ENCODE measurements at regions not wholly inside any gene's neighbourhood (a gene's known extent, or its start where the extent isn't known, plus 50 kb on each side); places are given as distances from the start of the nearest gene placed in this dataset.

DNA sequence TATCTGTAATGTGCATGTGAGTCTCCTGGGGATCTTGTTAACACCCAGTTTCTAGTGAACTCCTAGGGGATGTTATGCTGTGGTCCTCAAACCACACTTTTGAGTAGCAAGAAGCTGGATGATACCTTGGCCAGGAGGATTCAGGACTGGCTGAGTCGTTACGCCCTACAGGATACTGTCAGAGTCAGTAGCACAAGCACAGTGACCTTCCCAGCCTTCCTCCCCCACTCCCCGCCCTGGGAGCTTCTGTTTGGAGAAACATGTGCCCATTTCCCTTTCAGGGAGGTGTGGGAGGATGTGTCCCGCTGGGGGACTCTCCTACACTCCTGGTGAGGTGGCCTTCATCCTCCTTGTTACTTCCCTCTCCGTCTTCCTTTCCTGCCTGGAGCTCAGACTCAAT, 76.4 kb upstream of the TRPM1 start:
- TF ChIP-seq TAF1 (IDR thresholded peaks at IDR 0.05; ENCODE audit: borderline replicate concordance, low read depth, low read length) (no peak), POLR2AphosphoS5 (IDR thresholded peaks at IDR 0.05; ENCODE audit: low read depth, low read length) (no peak)
